ENCODE measurements at regions not wholly inside any gene's neighbourhood (a gene's known extent, or its start where the extent isn't known, plus 50 kb on each side); places are given as distances from the start of the nearest gene placed in this dataset.

DNA sequence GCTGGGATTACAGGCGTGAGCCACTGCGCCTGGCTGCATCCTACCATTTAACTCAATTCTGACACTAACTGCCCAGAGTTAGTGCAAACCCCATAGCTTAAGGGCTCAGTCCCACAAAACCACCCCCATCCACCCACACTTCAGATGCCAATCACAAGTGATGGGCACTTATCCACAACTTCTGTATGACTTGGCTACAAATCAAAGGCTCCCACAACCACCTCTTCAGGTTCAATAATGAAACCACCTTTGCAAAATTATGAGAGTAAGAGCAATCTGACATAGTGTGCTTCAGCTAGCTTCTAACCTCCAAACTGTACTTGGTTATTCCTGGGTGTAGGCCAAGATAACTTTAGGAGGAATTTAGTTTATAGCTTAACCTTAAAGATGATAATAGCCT is 51.3 kb upstream of the SLC35F5 start:
- no peak for DNase-seq
- in situ Hi-C loops (cut with HindIII; ENCODE audit: low pct_ligation_motif_present, low pct_unique_long_range_greater_than_20kb, low sequenced_read_pairs) = no loop called here

DNA sequence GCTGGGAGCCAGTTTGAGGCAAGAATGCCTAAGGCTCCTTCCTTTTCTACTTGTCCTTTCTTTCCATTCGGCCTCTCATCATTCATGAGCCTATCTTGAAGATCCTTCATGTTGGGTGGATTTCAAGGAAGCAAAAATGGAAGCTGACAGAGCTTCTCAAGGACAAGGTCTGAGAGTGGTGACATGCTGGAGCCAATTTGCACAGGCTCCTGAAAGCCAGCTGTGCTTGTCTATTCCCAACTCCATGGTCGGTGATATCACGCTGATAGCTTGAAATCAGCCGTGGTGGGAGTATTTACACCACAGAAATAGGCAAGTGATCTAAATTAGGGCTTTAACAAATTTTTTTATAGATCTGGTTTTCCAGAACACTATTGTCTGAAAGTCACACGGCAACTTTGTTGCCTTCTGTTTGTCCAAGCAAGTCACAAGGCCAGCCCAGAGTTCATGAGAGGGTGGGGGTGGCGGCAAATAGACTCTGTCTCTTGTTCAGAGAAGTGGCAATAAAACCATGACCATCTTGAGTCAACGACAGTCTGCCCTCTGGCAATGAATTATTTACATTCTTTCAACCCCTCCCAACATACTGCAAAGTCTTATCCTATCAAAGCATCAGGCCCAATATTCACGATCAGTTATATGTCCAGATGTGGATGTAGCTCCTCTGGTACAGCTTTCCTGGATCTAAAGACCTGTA is 49.9 kb upstream of the SLC35F5 start:
- no peak for DNase-seq
- in situ Hi-C loops (cut with HindIII; ENCODE audit: low pct_ligation_motif_present, low pct_unique_long_range_greater_than_20kb, low sequenced_read_pairs) = no loop called here
